Esophagus squamous epithelium (tissue), 5 donors: ENCODE measurements at regions not wholly inside any gene's neighbourhood (a gene's known extent, or its start where the extent isn't known, plus 50 kb on each side); places are given as distances from the start of the nearest gene placed in this dataset.

ENCODE experiments used
- DNase-seq: peaks from one replicate; lab custom pipeline; 2025; lab: John Stamatoyannopoulos, UW
- H3K27ac ChIP-seq, 4 donors: fragments of 200-600 bp; sonication (generic); one replicate each; pipeline ENCODE4 v1.5.1; 2016 to 2019; ENCODE audit warnings: mild to moderate bottlenecking in 1 of 4
- H3K27me3 ChIP-seq, 4 donors: fragments of 200-600 bp; sonication (generic); 1 replicate in 3 of 4; 2 replicates in 1 of 4; pipeline versions ENCODE4 v1.5.1 to v1.6.0; 2017 to 2021; ENCODE audit warnings: antibody characterized with exemption in 1 of 4
- H3K36me3 ChIP-seq, 3 donors: fragments of 200-600 bp; sonication (generic); one replicate each; pipeline ENCODE4 v1.5.1; 2016 to 2019
- H3K4me1 ChIP-seq, 3 donors: fragments of 200-600 bp; sonication (generic); one replicate each; pipeline ENCODE4 v1.5.1; 2017 to 2019
- H3K4me3 ChIP-seq, 4 donors: fragments of 200-600 bp; sonication (generic); 1 replicate in 3 of 4; 2 replicates in 1 of 4; pipeline ENCODE4 v1.5.1; 2016 to 2019; ENCODE audit warnings: mild to moderate bottlenecking in 2 of 4, moderate library complexity in 1 of 4
- H3K9me3 ChIP-seq, 3 donors: fragments of 200-600 bp; sonication (generic); one replicate each; pipeline ENCODE4 v1.5.1; 2016 to 2019
- CTCF ChIP-seq, 6 experiments: fragments of 450-650 bp in 4 of 6; fragments of 200-600 bp in 2 of 6; sonication (generic) in 2 of 6; IDR thresholded peaks; one replicate each; pipeline ENCODE4 v1.5.1; 2016 to 2019; ENCODE audit warnings: antibody characterized with exemption in 6 of 6, mild to moderate bottlenecking in 4 of 6, moderate library complexity in 4 of 6
- POLR2A ChIP-seq, 4 donors: fragments of 450-650 bp; IDR thresholded peaks; one replicate each; pipeline ENCODE4 v1.6.1; 2017; ENCODE audit warnings: antibody characterized with exemption in 4 of 4, mild to moderate bottlenecking in 4 of 4, moderate library complexity in 3 of 4
- WGBS, 2 donors: methylation state at CpG; one replicate each; pipeline ENCODE4 v1.1.5; 2018; 5-methylcytosine and 5-hydroxymethylcytosine counted together
- intact Hi-C: fragments of 100-400 bp; cut with DNase I; formaldehyde crosslinking; loops from one replicate; pipeline ENCODE4 v1.15.0; 2022
- donor health status: DM: yes; HTN: yes; CAD: no.

GRCh38 chr2:13916066-13916465, 716.5 kb upstream of the LRATD1 start:
- Histone ChIP-seq H3K4me1 (no peaks in the 10 kb centered on the region), H3K27me3 (no peaks in the 10 kb centered on the region), H3K9me3 (no peaks in the 10 kb centered on the region), H3K4me3 (no peak overlapping the region), H3K36me3 (no peaks in the 10 kb centered on the region), H3K27ac (no peak overlapping the region)
- TF ChIP-seq CTCF (IDR thresholded peaks at IDR 0.05) (no peak), POLR2A (IDR thresholded peaks at IDR 0.05) (no peak)
- 14 to 16% methylated on average over 2 of the region's 2 CpGs for WGBS, 2 donors
- no peak for DNase-seq
- intact Hi-C loops, result no loop called here

GRCh38 chr2:13917958-13918357, 714.6 kb upstream of the LRATD1 start:
- no peak for DNase-seq
- Histone ChIP-seq H3K27ac (no peak overlapping the region), H3K4me1 (no peaks in the 10 kb centered on the region), H3K9me3 (no peaks in the 10 kb centered on the region), H3K36me3 (no peaks in the 10 kb centered on the region), H3K4me3 (no peak overlapping the region), H3K27me3 (no peaks in the 10 kb centered on the region)
- 46 to 54% methylated on average over 1 of the region's 1 CpG for WGBS, 2 donors
- intact Hi-C loops, result no loop called here
- no peak for TF ChIP-seq CTCF (IDR thresholded peaks at IDR 0.05)
- no peak for TF ChIP-seq POLR2A (IDR thresholded peaks at IDR 0.05)

GRCh38 chr2:13919981-13920382, 712.5 kb upstream of the LRATD1 start:
- 80 to 83% methylated on average over 4 of the region's 4 CpGs for WGBS, 2 donors

DNA sequence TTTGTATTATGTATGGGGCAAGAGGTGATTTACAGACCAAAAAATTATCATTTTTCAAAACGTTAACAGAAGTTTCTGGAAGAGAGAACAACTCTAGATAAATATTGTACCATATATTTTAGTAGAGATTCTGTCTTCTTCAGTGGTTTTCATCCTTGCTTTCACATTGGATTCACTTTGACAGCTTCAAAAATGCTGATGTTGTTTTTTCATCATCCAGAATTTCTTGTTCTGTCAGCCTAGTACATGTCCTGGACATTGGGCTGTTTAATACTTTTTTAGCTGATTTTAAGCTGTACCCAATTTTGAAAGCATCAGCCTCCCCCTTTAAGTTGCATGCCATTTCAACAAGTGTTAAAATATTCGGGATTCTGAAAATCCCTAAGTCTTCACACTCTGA, 711.3 kb upstream of the LRATD1 start:
- no peaks in the 10 kb centered on the region for H3K36me3 ChIP-seq
- 43 to 46% methylated on average over 2 of the region's 2 CpGs for WGBS, 2 donors
- intact Hi-C loops, result no loop called here
- no peak for DNase-seq
- H3K4me1 ChIP-seq, result no peaks in the 10 kb centered on the region
- no peaks in the 10 kb centered on the region for H3K27me3 ChIP-seq
- no peak overlapping the region for H3K27ac ChIP-seq
- TF ChIP-seq POLR2A (IDR thresholded peaks at IDR 0.05), result no peak
- no peak for TF ChIP-seq CTCF (IDR thresholded peaks at IDR 0.05)
- H3K4me3 ChIP-seq, result no peak overlapping the region
- no peaks in the 10 kb centered on the region for H3K9me3 ChIP-seq

More at GRCh38 chr2:13919981-13920382, 712.5 kb upstream of the LRATD1 start:
- no peaks in the 10 kb centered on the region for H3K27me3 ChIP-seq
- no peak overlapping the region for H3K4me3 ChIP-seq
- intact Hi-C loops, result no loop called here
- no peaks in the 10 kb centered on the region for H3K4me1 ChIP-seq
- no peak overlapping the region for H3K27ac ChIP-seq
- no peak for TF ChIP-seq POLR2A (IDR thresholded peaks at IDR 0.05)
- TF ChIP-seq CTCF (IDR thresholded peaks at IDR 0.05), result no peak
- no peaks in the 10 kb centered on the region for H3K36me3 ChIP-seq
- no peak for DNase-seq
- no peaks in the 10 kb centered on the region for H3K9me3 ChIP-seq

GRCh38 chr2:13923823-13924222, 708.7 kb upstream of the LRATD1 start:
- Histone ChIP-seq H3K4me3 (no peak overlapping the region), H3K4me1 (no peaks in the 10 kb centered on the region), H3K36me3 (no peaks in the 10 kb centered on the region), H3K27ac (no peak overlapping the region), H3K9me3 (no peaks in the 10 kb centered on the region), H3K27me3 (no peaks in the 10 kb centered on the region)
- intact Hi-C loops, result no loop called here
- DNase-seq, result no peak
- 70 to 71% methylated on average over 6 of the region's 6 CpGs for WGBS, 2 donors
- TF ChIP-seq CTCF (IDR thresholded peaks at IDR 0.05) (no peak), POLR2A (IDR thresholded peaks at IDR 0.05) (no peak)
